DOHH2 (cell line): ENCODE measurements at regions not wholly inside any gene's neighbourhood (a gene's known extent, or its start where the extent isn't known, plus 50 kb on each side); places are given as distances from the start of the nearest gene placed in this dataset.

ENCODE experiments used
- CTCF ChIP-seq: fragments of 200-600 bp; sonication (generic); IDR thresholded peaks from one replicate; pipeline ENCODE4 v1.5.1; 2014; ENCODE audit warnings: antibody characterized with exemption, mild to moderate bottlenecking, low read depth, low read length; ENCODE audit not compliant: poor library complexity, severe bottlenecking
- EZH2phosphoT487 ChIP-seq: fragments of 200-600 bp; sonication (generic); IDR thresholded peaks from 2 replicates; pipeline ENCODE4 v1.6.1; 2017; ENCODE audit warnings: borderline replicate concordance, mild to moderate bottlenecking, antibody characterized with exemption, low read length, moderate library complexity, mixed read lengths

GRCh38 chr18:1311376-1311775 lies 406.7 kb downstream of the ADCYAP1 start:
- TF ChIP-seq EZH2phosphoT487 (no peak), CTCF (no peak)
